Chondrocyte (in vitro differentiated cells): ENCODE measurements at regions not wholly inside any gene's neighbourhood (a gene's known extent, or its start where the extent isn't known, plus 50 kb on each side); places are given as distances from the start of the nearest gene placed in this dataset.

Source experiments
- DNase-seq: peaks from one replicate; pipeline ENCODE4 v3.0.0; 2021; ENCODE audit warnings: mixed read lengths, low spot score
- H3K27ac Mint-ChIP-seq: one replicate; pipeline ENCODE4 v1.8.0; 2021; ENCODE audit warnings: mild to moderate bottlenecking, moderate library complexity, mixed read lengths; ENCODE audit not compliant: unreplicated experiment
- H3K27me3 Mint-ChIP-seq: 2 replicates; pipeline ENCODE4 v1.8.0; 2021; ENCODE audit warnings: low read depth, mixed read lengths
- H3K36me3 Mint-ChIP-seq: 2 replicates; pipeline ENCODE4 v1.8.0; 2021; ENCODE audit warnings: low read depth, mixed read lengths
- H3K4me1 Mint-ChIP-seq: 2 replicates; pipeline ENCODE4 v1.8.0; 2021; ENCODE audit warnings: low read depth, mild to moderate bottlenecking, mixed read lengths
- H3K4me3 Mint-ChIP-seq: one replicate; pipeline ENCODE4 v1.8.0; 2021; ENCODE audit warnings: mild to moderate bottlenecking, moderate library complexity, mixed read lengths; ENCODE audit not compliant: unreplicated experiment
- H3K9me3 Mint-ChIP-seq: 2 replicates; pipeline ENCODE4 v1.8.0; 2021; ENCODE audit warnings: low read depth, mixed read lengths
- CTCF ChIP-seq: fragments of 200-600 bp; sonication (generic); IDR thresholded peaks from 2 replicates; pipeline ENCODE4 v1.5.0; 2021; ENCODE audit warnings: antibody characterized with exemption, mild to moderate bottlenecking, moderate library complexity

DNA sequence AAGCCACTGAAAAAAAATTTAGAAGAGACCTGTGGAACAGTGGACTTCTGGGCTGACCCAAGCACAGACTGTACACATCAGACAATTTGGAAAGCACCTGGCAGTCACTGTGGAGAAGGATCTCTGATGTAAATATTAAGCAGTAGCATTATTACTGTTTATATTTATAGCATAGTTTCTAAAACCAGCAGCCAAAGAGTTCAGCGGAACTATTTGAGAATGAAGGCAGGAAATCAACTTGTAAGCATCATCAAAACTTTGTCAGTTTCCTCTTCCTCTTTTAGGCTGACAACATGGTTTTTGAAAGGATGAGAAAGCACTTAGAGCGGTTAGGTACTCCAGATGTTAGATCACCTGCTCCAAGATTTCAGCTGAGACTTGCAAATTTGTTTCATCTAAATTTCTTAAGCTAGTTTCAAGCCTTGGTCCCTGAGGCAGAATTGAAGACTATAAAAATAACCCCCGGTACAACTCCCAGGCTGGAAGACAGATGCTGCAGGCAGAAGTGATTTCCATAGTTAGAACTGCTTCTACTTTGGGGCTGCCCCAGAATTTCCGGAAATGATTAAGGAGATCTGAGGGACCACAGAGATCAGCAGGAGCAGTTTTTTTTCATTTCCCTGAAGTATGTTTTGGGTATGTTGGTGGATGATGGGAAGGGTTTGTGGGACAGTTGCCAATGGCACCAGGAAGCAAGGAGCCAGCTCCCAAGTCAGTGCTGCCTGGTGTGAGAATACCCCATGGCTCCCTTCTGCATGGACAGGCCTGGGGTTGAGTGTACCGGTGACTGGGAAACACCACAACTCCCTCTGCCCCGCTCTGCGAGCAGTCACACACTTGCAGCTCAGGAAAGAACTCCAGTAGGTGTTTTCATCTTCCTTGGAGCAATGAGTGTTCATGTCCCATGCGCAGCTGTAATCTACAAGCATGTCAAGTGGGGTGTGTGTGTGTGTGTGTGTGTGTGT lies 354.5 kb downstream of the NUAK1 start:
- TF ChIP-seq CTCF, result no peak
- Mint-ChIP-seq H3K4me3 (no peak overlapping the region), H3K27me3 (no peaks in the 10 kb centered on the region), H3K4me1 (peaks cover 5% of the 10 kb centered on the region), H3K27ac (no peak overlapping the region), H3K9me3 (peaks cover 3% of the 10 kb centered on the region), H3K36me3 (no peaks in the 10 kb centered on the region)
- no peak for DNase-seq

GRCh38 chr12:105793421-105793820 lies 345.3 kb downstream of the NUAK1 start:
- Mint-ChIP-seq H3K9me3 (peaks cover 17% of the 10 kb centered on the region), H3K27me3 (no peaks in the 10 kb centered on the region), H3K4me1 (peaks cover 9% of the 10 kb centered on the region), H3K36me3 (peaks cover 6% of the 10 kb centered on the region), H3K4me3 (no peak overlapping the region), H3K27ac (no peak overlapping the region)
- DNase-seq, result no peak
- TF ChIP-seq CTCF, result no peak

GRCh38 chr12:105798256-105798845 lies 340.4 kb downstream of the NUAK1 start:
- no peak overlapping the region for H3K27ac Mint-ChIP-seq
- peaks cover 2% of the 10 kb centered on the region for H3K36me3 Mint-ChIP-seq
- no peaks in the 10 kb centered on the region for H3K27me3 Mint-ChIP-seq
- no peak overlapping the region for H3K4me3 Mint-ChIP-seq
- TF ChIP-seq CTCF, result no peak
- no peak for DNase-seq
- peaks cover 14% of the 10 kb centered on the region for H3K4me1 Mint-ChIP-seq
- peaks cover 4% of the 10 kb centered on the region for H3K9me3 Mint-ChIP-seq

DNA sequence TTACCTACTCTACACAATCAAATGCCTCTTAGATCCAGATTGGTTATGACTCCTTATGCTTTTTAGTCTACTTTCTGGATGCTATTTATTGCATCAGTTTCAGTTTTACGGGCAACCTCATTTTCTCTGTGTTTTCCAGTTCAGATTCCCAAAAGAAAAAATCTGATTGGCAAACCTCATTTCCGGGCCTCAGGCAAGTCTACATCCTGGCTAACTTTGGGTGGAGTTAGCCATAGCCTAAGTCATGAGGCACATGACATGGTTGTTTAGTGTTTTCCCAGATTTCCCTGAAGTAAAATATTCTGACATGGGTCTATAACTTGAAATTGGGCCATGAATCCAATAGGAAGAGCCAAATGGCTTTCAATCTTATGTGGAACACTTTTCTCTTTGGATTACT lies 339.7 kb downstream of the NUAK1 start:
- Mint-ChIP-seq H3K27ac (no peak overlapping the region), H3K27me3 (no peaks in the 10 kb centered on the region), H3K36me3 (peaks cover 2% of the 10 kb centered on the region), H3K4me3 (no peak overlapping the region), H3K9me3 (peaks cover 4% of the 10 kb centered on the region), H3K4me1 (peaks cover 11% of the 10 kb centered on the region)
- DNase-seq, result no peak
- TF ChIP-seq CTCF, result no peak

GRCh38 chr12:105801351-105801750 lies 337.4 kb downstream of the NUAK1 start:
- H3K9me3 Mint-ChIP-seq, result peaks cover 4% of the 10 kb centered on the region
- H3K27me3 Mint-ChIP-seq, result no peaks in the 10 kb centered on the region
- peaks cover 11% of the 10 kb centered on the region for H3K4me1 Mint-ChIP-seq
- H3K36me3 Mint-ChIP-seq, result peaks cover 2% of the 10 kb centered on the region
- DNase-seq, result no peak
- H3K27ac Mint-ChIP-seq, result no peak overlapping the region
- H3K4me3 Mint-ChIP-seq, result no peak overlapping the region
- no peak for TF ChIP-seq CTCF
